ENCODE measurements at regions not wholly inside any gene's neighbourhood (a gene's known extent, or its start where the extent isn't known, plus 50 kb on each side); places are given as distances from the start of the nearest gene placed in this dataset.
A peak's percentile ranks its signal among the peaks of the same experiment; 100 is the strongest.

DNA sequence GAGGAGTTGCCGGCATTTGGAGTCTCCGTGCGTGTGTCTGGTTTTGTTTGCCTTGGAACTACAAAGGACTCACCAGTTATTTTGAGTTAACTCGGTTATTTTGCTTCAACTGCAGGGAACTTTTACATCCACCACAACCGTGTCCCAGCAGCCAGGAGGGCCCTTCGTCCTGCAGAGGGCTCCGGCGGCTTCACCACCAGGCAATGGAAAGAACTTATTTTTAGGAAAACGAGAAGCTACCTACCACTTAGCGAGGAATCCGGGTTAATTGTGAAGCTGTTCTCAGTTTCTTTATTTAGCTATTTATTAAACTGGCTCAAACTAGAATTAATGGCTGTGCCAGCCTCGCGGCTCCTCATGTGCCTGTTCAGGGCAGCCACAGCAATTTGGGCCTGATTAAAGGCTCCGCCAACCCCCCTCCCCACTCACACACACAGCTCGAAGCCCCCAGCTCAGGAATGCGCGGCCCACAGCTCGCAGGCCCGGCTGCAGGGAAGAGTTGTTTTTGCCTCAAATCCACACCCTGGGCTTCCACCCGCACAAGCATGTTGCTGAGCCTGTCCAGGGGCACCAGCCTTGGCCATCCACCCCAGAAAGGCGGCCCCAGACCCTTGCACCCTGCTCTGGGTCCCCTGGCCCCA lies 55.9 kb upstream of the FGF3 start:
- peak; percentile 25 for DNase-seq
- H3K27ac Mint-ChIP-seq: peak overlapping the region in 1 of 3 experiments; percentile 64; a peak in 1 of 7 replicates
- H2BK12ac ChIP-seq (ENCODE audit: insufficient read length, low read depth, low read length): no peak overlapping the region
- no peak overlapping the region for H2AK5ac ChIP-seq (ENCODE audit: insufficient read length, low read length)
- no peak overlapping the region; a peak in 1 of 5 replicates for H3K4me3 Mint-ChIP-seq
- TF ChIP-seq, protein P1, sequence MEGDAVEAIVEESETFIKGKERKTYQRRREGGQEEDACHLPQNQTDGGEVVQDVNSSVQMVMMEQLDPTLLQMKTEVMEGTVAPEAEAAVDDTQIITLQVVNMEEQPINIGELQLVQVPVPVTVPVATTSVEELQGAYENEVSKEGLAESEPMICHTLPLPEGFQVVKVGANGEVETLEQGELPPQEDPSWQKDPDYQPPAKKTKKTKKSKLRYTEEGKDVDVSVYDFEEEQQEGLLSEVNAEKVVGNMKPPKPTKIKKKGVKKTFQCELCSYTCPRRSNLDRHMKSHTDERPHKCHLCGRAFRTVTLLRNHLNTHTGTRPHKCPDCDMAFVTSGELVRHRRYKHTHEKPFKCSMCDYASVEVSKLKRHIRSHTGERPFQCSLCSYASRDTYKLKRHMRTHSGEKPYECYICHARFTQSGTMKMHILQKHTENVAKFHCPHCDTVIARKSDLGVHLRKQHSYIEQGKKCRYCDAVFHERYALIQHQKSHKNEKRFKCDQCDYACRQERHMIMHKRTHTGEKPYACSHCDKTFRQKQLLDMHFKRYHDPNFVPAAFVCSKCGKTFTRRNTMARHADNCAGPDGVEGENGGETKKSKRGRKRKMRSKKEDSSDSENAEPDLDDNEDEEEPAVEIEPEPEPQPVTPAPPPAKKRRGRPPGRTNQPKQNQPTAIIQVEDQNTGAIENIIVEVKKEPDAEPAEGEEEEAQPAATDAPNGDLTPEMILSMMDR (conservative IDR thresholded peaks at IDR 0.05): no peak
- H3K27me3 ChIP-seq (ENCODE audit: insufficient read depth, low read length): no peaks in the 10 kb centered on the region
- H3K18ac ChIP-seq (ENCODE audit: insufficient read length, low read depth, low read length): no peak overlapping the region
- H2BK5ac ChIP-seq (ENCODE audit: insufficient read length, low read length): no peak overlapping the region
- no peak overlapping the region for H4K5ac ChIP-seq (ENCODE audit: insufficient read length, low read depth, low read length)
- no peaks in the 10 kb centered on the region for H3K4me1 ChIP-seq (ENCODE audit: insufficient read depth, low read length)
- no peak overlapping the region for H3K9ac ChIP-seq (ENCODE audit: extremely low read depth, insufficient read length, low read length)
- H3K4ac ChIP-seq (ENCODE audit: low read depth, low read length): no peak overlapping the region
- H3K23ac ChIP-seq (ENCODE audit: insufficient read length, low read depth, low read length): no peak overlapping the region
- no peaks in the 10 kb centered on the region for H4K20me1 ChIP-seq (ENCODE audit: control insufficient read depth, insufficient read depth, insufficient read length)
- WGBS (ENCODE audit: extremely low coverage, insufficient read length, low lambda C conversion rate): no CpG with 5 or more reads among the region's 21 CpGs
- H3K4me1 Mint-ChIP-seq: peaks cover 4% of the 10 kb centered on the region in 2 experiments; a peak in 3 of 4 replicates
- H3K9me3 ChIP-seq (ENCODE audit: control insufficient read depth, low read depth, low read length): no peaks in the 10 kb centered on the region
- H3K14ac ChIP-seq (ENCODE audit: insufficient read depth, low read length): no peak overlapping the region
- H4K91ac ChIP-seq (ENCODE audit: insufficient read length, low read depth, low read length): no peak overlapping the region
- H3K79me2 ChIP-seq (ENCODE audit: insufficient read depth, low read length): no peaks in the 10 kb centered on the region
- peaks cover 12 to 14% of the 10 kb centered on the region in 2 experiments for H3K9me3 Mint-ChIP-seq
- peaks cover 3 to 13% (median 6%) of the 10 kb centered on the region in 3 experiments; a peak in 6 of 7 replicates for H3K36me3 Mint-ChIP-seq (ENCODE audit: insufficient read depth in 1 of 3, low read depth in 3 of 3)
- no peak overlapping the region for H3T11ph ChIP-seq (ENCODE audit: low read length)
- H4K8ac ChIP-seq (replicated peaks; ENCODE audit: insufficient read length, low read depth, low read length): no peak overlapping the region
- H3K56ac ChIP-seq (ENCODE audit: insufficient read length, low read depth, low read length): no peak overlapping the region
- H3K79me1 ChIP-seq (ENCODE audit: insufficient read depth, low read depth, low read length, poor library complexity, severe bottlenecking): no peaks in the 10 kb centered on the region
- H3K27ac ChIP-seq (ENCODE audit: insufficient read length, low read depth, low read length): no peak overlapping the region
- peaks cover 4% of the 10 kb centered on the region; the same call in 1 of the 2 replicates for H3K27me3 Mint-ChIP-seq (ENCODE audit: low read depth)
- no peak overlapping the region for H2BK15ac ChIP-seq (ENCODE audit: low read depth, low read length)
- no peaks in the 10 kb centered on the region for H3K23me2 ChIP-seq (ENCODE audit: insufficient read length, low read depth, low read length, poor library complexity, severe bottlenecking)
- no peak overlapping the region for H2BK120ac ChIP-seq (ENCODE audit: low read depth, low read length, poor library complexity, severe bottlenecking)
- no peak overlapping the region for H2AFZ ChIP-seq (ENCODE audit: low read length)
- H2BK20ac ChIP-seq (ENCODE audit: low read depth, low read length, poor library complexity, severe bottlenecking): no peak overlapping the region
- no peak overlapping the region for H3K4me2 ChIP-seq (ENCODE audit: insufficient read depth, insufficient read length, low read length)
